ENCODE measurements at regions not wholly inside any gene's neighbourhood (a gene's known extent, or its start where the extent isn't known, plus 50 kb on each side); places are given as distances from the start of the nearest gene placed in this dataset.
"Not testable (repeated sequence)": the region's sequence is repeated elsewhere in the genome, so short reads cannot be mapped to it uniquely, and the experiment has no call there.

GRCh38 chr12:65740506-65740872 lies 83.8 kb upstream of the HMGA2 start:
- CTCF ChIA-PET = interaction anchor here (1.7 kb wide), 1 partner anchor 184 kb away, joined by 7 read pairs; no protein-coding TSS in a partner anchor
- H3K4me3 ChIP-seq (ENCODE audit: low read depth, low read length) = peak overlapping the region; percentile 86
- DNase-seq (ENCODE audit: low read depth, low spot score) = no peak
- peaks cover 6% of the 10 kb centered on the region; the same call in 1 of the 2 replicates for H3K9me3 ChIP-seq (ENCODE audit: control insufficient read depth, insufficient read depth, low read length)
- POLR2A ChIA-PET = interaction anchor here (1.5 kb wide), 1 partner anchor 33 kb away, joined by 4 read pairs; no protein-coding TSS in a partner anchor
- no peaks in the 10 kb centered on the region for H3K27me3 ChIP-seq (ENCODE audit: control insufficient read depth, insufficient read depth, low read length)
- H3K27ac ChIP-seq (ENCODE audit: low read depth, low read length) = peak overlapping the region; percentile 78
- no peak for TF ChIP-seq CTCF (IDR thresholded peaks at IDR 0.05; ENCODE audit: low read depth, low read length)

GRCh38 chr12:65740873-65741600 lies 83.2 kb upstream of the HMGA2 start:
- peaks cover 6% of the 10 kb centered on the region; the same call in 1 of the 2 replicates for H3K9me3 ChIP-seq (ENCODE audit: control insufficient read depth, insufficient read depth, low read length)
- POLR2A ChIA-PET = interaction anchor here (0.5 to 2.1 kb wide), 9 partner anchors 12 to 181 kb away, joined by 3 to 10 read pairs (median 6); partner anchors contain the start of gene HMGA2
- no peak for TF ChIP-seq CTCF (IDR thresholded peaks at IDR 0.05; ENCODE audit: low read depth, low read length)
- H3K27me3 ChIP-seq (ENCODE audit: control insufficient read depth, insufficient read depth, low read length) = no peaks in the 10 kb centered on the region
- peak overlapping the region; percentile 78 for H3K27ac ChIP-seq (ENCODE audit: low read depth, low read length)
- no peak for DNase-seq (ENCODE audit: low read depth, low spot score)
- H3K4me3 ChIP-seq (ENCODE audit: low read depth, low read length) = peak overlapping the region; percentile 86
- CTCF ChIA-PET = interaction anchor here (0.7 to 1.7 kb wide), 3 partner anchors 13 to 184 kb away, joined by 5 to 7 read pairs (median 6); no protein-coding TSS in a partner anchor

GRCh38 chr12:65741656-65742017 lies 82.6 kb upstream of the HMGA2 start:
- no peak for DNase-seq (ENCODE audit: low read depth, low spot score)
- peaks cover 6% of the 10 kb centered on the region; the same call in 1 of the 2 replicates for H3K9me3 ChIP-seq (ENCODE audit: control insufficient read depth, insufficient read depth, low read length)
- no peaks in the 10 kb centered on the region for H3K27me3 ChIP-seq (ENCODE audit: control insufficient read depth, insufficient read depth, low read length)
- H3K27ac ChIP-seq (ENCODE audit: low read depth, low read length) = peak overlapping the region; percentile 82
- peak overlapping the region; percentile 86 for H3K4me3 ChIP-seq (ENCODE audit: low read depth, low read length)
- no peak for TF ChIP-seq CTCF (IDR thresholded peaks at IDR 0.05; ENCODE audit: low read depth, low read length)
- POLR2A ChIA-PET = interaction anchor here (1.0 to 2.1 kb wide), 8 partner anchors 12 to 139 kb away, joined by 3 to 10 read pairs (median 6); partner anchors contain the start of gene HMGA2
- CTCF ChIA-PET = interaction anchor here (0.7 to 1.3 kb wide), 3 partner anchors 13 to 427 kb away, joined by 3 to 6 read pairs (median 5); no protein-coding TSS in a partner anchor

- no peak for TF ChIP-seq CTCF (IDR thresholded peaks at IDR 0.05; ENCODE audit: low read depth, low read length)
- no peak for DNase-seq (ENCODE audit: low read depth, low spot score)
- peak overlapping the region; percentile 86 for H3K4me3 ChIP-seq (ENCODE audit: low read depth, low read length)
- ChIA-PET CTCF (interaction anchor here (0.6 to 2.0 kb wide), 8 partner anchors 10 to 428 kb away, joined by 3 to 11 read pairs (median 3); no protein-coding TSS in a partner anchor), POLR2A (interaction anchor here (1.1 to 2.1 kb wide), 7 partner anchors 13 to 177 kb away, joined by 3 to 10 read pairs (median 6); partner anchors contain the start of gene HMGA2)
- H3K27ac ChIP-seq (ENCODE audit: low read depth, low read length) = peak overlapping the region; percentile 82
- H3K27me3 ChIP-seq (ENCODE audit: control insufficient read depth, insufficient read depth, low read length) = no peaks in the 10 kb centered on the region
- peaks cover 6% of the 10 kb centered on the region; the same call in 1 of the 2 replicates for H3K9me3 ChIP-seq (ENCODE audit: control insufficient read depth, insufficient read depth, low read length)
Measured at GRCh38 chr12:65742018-65743010, 82.0 kb upstream of the HMGA2 start.

GRCh38 chr12:65744236-65744840 lies 79.9 kb upstream of the HMGA2 start:
- H3K27ac ChIP-seq (ENCODE audit: low read depth, low read length); H3K4me3 ChIP-seq (ENCODE audit: low read depth, low read length); H3K27me3 ChIP-seq (ENCODE audit: control insufficient read depth, insufficient read depth, low read length); POLR2A ChIA-PET; DNase-seq (ENCODE audit: low read depth, low spot score); H3K9me3 ChIP-seq (ENCODE audit: control insufficient read depth, insufficient read depth, low read length); CTCF ChIA-PET: not testable (repeated sequence)
